ENCODE measurements at regions not wholly inside any gene's neighbourhood (a gene's known extent, or its start where the extent isn't known, plus 50 kb on each side); places are given as distances from the start of the nearest gene placed in this dataset.
"Not testable (repeated sequence)": the region's sequence is repeated elsewhere in the genome, so short reads cannot be mapped to it uniquely, and the experiment has no call there.

DNA sequence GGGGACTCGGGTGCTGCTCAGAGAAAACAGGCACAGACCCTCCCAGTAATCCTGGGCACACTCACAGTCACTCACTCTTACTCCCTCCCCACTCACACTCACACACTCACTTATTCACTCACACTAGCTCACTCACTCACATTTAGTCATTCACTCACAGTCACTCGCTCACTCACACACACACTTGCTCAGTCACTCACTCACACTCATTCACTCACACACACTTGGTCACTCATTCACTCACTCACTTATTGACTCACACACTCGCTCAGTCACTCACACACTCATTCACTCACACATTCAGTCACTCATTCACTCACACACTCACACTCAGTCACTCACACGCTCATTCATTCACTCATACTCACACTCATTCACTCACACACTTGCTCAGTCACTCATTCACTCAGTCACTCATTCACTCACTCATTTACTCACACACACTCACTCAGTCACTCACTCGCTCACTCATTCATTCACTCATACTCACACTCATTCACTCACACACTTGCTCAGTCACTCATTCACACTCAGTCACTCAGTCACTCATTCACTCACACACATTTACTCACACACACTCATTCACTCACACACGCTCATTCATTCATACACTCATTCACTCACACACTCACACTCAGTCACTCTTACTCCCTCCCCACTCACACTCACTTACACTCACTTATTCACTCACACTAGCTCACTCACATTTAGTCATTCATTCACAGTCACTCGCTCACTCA lies 164.2 kb upstream of the C1orf174 start:
- no peak for DNase-seq (ENCODE audit: low read depth in 2 of 2)

DNA sequence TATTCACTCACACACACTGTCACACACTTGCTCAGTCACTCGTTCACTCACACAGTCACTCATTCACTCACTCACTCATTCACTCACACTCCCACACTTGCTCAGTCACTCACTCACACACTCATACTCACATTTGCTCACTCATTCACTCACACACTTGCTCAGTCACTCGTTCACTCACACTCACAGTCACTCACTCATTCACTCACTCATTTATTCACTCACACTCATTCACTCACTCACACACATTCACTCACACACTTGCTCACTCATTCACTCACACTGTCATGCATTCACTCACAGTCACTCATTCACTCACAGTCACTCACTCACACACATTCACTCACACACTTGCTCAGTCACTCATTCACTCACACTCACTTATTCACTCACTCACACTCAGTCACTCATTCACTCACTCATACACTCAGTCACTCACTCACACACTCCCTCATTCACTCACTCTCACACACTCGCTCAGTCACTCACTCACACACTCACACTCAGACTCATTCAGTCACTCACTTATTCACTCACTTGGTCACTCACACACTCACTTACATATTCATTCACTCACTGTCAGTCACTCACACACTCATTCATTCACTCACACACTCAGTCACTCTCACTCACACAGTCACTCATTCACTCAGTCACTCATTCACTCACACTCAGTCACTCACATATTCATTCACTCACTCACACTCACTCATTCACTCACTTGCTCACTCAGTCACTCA lies 167.0 kb upstream of the C1orf174 start:
- DNase-seq (ENCODE audit: low read depth in 2 of 2), result no peak

DNA sequence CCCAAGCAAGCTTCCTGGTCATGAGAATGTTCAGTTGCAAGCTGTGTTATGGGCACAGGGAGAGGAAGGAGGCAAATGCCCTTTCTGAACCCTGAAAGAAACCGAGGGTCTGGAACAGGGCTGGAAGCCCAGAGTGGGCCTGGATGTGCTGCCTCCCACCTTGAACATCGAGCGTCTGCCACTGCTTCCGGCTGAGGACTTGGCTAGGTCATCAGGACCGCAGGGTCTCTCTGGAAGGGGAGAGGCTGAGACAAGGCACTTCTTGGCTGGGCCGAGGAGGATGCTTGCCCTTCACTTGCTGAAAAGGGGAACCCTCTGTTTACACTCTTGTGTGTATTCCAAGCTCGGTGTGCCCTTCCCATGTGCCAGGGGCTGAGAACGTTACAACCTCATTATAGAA lies 168.0 kb upstream of the C1orf174 start:
- DNase-seq (ENCODE audit: low read depth in 2 of 2), result no peak

DNA sequence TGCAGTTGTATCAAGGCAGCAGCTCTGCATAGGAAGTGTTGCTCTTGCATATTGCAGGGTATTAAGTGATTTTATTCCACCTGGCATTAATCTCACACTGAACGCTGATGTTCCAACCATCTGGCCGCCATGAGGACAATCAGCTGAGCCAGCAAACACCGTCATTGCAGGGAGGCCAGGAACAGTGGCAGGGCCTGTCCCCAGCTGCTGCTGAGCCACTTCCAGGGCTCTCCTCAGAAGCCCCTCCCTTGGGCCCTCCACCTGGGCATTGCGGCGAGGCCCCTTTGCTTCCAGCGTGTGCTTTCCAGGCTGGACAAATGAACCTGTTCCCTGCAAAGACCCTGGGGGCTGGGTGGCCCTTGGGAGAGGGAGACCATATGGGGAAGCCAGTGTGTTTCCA lies 171.6 kb upstream of the C1orf174 start:
- DNase-seq (ENCODE audit: low read depth in 2 of 2), result no peak

DNA sequence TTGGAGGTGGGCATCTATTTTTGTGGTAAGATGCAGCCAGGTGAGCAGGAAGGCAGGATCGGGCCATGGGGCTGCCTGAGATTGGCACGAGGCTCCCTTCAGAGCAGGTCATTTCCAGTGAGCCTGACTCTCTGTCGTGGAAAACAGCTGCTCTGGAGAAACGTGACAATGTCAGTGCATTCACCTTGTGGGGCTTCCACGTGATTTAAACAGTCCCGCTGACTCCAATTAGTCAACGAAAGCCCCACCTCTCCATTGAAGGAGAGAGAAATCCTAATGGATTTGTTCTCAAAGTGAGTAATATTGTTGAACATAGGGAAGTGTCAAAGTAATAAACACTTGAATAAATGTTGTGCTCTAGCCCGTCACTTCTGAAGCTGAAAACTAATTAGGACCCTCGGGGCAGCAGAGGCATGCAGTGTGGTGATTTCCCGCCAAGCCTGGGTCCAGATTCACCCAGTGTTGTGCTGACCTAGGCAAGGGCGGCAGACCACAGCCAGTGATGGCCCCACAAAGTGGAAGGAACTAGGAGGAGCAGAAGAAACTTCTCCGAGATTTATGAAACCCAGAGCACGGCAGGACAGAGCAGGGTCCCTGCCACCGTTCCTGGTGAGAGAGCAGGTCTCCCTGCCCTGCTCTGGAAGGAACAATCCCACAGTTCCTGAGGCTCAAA lies 172.5 kb upstream of the C1orf174 start:
- DNase-seq (ENCODE audit: low read depth in 2 of 2), result no peak

DNA sequence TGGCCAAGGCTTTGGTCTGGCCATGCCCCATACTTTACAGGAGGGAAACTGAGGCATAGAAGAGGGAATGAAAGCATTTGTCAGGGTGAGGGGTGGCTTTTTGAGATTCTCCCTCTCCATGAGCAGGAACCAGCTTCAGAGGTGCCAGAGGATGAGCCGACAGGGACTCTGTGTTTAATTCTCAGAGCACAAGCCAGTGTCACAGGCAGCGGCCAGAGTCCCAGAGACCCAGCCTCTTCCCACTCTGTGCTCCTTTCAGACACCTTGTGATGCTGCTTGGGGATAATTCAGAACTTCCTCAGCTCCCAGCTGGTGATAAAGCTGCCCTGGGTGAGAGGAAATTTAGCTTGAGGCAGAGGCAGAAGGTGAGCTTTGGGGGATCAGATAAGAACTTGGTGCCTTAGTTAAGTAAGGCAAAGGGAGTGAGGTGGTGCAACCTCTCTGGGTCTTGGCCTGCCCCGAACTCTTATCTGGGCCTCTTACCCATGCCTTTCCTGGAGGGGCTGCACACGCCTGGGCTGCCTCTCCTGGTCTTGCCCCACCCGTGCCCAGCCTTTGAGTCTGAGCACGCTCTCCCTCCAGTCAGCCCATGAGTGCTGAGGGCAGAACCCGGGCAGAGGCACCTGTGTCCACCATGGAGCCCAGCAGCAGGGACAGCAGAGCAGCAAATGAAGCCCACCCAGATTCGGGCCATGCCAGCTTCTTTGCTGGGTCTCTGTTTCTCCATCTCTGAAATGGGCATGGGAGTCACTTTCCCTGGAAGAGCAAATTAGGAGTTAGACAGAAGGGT lies 175.6 kb upstream of the C1orf174 start:
- DNase-seq (ENCODE audit: low read depth in 2 of 2), result no peak

DNA sequence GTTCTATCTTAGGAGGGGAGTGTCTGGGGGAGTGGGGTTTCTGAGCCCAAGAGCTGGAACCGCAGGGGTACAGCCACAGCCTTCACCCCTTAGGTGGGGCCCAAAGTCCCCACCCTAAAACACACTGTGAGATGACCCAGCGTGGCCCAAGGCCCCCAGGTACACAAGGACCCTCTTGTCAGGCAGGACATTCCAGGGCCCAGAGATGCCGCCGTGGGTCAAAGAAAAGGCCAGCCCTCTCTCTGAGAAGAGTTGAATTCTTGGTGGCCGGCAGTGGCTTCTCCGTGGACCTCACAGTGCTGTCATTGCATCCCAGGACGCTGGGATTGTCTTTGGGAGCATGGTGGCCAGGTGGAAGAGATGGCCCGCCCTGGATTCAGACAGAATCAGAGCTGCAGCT lies 176.3 kb upstream of the C1orf174 start:
- no peak for DNase-seq (ENCODE audit: low read depth in 2 of 2)

DNA sequence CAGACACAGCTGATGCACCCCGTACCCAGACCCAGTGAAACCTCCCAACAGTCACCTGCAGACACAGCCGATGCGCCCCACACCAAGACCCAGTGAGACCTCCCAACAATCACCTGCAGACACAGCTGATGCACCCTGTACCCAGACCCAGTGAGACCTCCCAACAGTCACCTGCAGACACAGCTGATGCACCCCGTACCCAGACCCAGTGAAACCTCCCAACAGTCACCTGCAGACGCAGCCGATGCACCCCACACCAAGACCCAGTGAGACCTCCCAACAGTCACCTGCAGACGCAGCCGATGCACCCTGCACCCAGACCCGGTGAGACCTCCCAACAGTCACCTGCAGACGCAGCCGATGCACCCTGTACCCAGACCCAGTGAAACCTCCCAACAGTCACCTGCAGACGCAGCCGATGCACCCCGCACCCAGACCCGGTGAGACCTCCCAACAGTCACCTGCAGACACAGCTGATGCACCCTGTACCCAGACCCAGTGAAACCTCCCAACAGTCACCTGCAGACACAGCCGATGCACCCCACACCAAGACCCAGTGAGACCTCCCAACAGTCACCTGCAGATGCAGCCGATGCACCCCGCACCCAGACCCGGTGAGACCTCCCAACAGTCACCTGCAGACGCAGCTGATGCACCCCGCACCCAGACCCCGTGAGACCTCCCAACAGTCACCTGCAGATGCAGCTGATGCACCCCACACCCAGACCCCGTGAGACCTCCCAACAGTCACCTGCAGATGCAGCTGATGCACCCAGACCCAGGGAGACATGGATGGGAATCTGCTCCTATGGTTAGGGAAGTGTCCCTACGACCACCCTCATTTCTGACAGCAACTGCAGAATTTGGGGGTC lies 178.3 kb upstream of the C1orf174 start:
- not testable (repeated sequence) for DNase-seq (ENCODE audit: low read depth in 2 of 2)

DNA sequence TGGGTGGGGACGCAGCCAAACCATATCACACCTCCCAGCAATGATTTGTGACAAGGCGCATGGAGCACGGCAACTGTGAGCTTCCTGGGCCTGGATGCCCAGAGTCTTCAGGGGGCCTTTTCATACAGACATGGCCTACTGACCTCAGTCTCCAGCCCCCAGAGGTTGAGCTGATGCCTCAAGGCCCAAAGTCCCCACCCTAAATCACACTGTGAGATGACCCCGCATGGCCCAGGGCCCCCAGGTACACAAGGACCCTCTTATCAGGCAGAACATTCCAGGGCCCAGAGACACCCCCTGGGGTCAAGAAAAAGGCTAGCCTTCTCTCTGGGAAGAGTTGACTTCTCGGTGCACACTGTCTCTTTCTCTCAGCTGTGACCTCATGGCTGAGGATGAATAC lies 179.7 kb upstream of the C1orf174 start:
- no peak for DNase-seq (ENCODE audit: low read depth in 2 of 2)

DNA sequence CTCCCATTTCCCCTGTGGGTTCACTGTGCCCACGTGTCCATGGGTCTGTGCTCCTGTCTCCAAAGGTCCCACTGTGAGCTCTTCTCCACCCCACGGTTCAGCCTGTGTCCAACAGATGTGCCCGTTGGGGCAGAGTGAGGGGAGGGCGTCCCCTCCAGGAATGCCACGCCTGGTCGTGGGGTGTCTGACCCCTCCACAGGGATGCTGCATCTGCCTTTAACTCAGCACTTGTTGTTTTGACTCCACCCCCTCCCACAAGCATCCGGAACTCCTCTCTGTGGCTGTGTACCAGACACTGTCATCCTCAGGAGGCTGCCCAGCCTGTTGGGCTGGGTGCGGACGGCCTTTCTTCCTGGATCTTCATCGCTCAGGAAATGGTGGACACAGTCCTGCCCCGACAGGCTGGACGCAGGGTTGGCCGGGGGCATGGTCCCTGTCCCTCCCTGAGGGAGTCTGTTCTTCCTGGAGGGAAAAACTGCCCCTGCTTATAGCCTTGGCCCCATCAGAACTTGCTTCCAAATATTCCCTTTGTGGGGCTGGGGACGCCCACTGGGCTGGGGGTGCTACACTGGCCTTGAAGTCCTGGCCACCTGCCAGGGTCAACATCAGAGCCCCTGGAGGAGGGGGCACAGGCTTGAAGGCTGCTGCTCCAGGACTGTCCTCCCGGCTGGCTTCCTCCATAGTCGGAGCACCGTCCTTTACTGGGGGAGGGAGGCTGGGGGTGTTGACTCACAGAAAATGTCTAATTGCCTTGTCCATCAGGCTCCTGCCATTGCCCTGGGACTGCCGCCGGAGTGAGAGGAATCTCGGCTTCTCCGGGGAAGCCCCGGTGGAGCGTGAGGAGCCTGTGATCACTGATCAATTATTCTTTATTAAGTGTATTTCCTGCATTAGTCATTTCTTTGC lies 182.0 kb upstream of the C1orf174 start:
- DNase-seq (ENCODE audit: low read depth in 2 of 2), result no peak

DNA sequence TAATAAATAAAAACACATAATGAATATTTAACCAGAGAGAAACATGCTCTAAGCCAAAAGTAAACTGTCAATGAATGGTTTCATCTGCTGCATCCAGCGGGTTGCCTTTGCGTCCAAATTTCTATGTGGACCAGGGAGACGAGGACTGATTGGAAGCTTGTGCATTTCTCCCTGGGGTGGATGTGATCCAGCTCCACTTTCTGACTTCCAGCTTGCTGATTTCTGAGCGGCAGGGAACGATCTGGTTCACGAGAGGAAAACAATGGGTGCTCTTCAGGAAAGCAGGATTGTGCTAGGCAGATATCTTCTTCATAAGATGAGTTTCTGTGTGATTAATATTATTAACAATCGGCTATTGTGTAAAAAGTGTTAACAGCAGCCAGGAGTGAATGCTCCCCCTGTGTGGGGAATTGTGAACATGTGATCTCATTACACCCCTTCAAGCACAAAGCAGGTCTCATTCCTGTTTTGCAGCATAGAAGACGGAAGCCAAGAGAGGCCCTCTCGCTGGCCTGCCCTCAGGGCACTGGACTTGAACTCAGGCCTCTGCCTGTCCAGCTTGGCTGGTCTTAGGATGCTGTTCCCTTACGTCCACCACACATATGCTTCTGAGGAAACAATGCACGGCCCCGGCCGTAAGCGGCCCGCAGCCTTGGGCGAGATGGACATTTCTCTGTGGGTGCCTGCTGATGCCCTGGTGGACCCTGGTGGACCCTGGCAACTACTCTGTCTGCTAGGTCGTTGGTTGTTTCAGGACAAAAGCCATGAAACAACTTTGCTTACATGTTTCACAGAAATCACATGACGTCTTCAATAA lies 183.4 kb upstream of the C1orf174 start:
- no peak for DNase-seq (ENCODE audit: low read depth in 2 of 2)

DNA sequence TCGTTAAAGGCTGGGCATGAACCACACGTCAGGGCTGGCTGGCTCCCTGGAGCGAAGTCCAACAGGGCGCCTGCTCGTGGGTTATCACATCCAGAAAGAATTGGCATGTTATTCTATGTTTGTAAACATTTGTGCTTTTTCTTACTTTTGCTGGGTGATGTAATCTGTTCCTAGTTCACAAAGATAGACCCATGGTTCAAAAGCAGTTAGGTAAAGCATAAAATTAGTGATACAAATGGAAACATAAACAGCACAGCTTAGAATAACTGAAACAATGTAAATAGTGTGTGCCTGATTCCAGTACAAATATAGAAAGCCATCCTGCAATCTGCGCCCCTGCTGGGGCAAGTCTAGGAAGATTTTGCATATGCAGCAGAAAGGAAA lies 184.0 kb upstream of the C1orf174 start:
- DNase-seq (ENCODE audit: low read depth in 2 of 2), result no peak

DNA sequence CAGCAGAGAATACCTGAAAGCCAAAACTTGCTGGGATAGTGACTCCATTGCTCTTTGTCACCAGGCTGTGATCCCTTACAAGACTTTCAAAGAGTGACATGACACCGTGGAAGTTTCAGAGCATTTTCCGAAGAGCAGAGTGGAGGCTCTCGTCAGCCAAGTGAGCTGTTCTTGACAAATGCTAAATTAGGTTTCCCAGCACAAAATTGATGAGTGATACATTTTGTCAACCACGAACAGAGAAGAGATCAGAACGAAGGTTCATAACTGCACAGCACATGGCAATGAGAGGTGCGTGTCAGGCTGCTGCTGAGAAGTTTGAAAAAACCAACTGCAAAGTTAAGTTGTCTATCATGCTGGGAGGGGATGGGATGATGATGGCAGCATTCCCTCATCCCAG lies 184.4 kb upstream of the C1orf174 start:
- no peak for DNase-seq (ENCODE audit: low read depth in 2 of 2)

DNA sequence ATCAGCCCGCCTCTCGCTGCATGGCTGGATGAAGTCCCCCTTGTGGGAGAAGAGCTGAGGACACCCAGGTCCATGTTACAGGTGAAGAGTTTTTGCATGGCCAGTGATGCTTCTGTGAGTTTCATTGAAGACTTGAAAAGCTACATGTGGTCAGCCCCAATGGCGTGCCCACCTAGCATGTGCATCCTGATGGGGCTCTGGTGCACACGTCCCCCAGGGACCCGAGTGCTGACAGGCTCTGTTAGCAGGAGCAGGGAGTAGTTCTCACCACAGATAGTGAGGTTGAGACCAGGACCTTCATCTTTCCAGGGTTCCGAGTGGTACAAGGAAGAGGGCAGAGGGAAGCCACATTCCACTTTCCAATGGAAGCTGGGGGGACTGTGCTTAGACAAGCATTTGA lies 184.8 kb upstream of the C1orf174 start:
- DNase-seq (ENCODE audit: low read depth in 2 of 2), result no peak

DNA sequence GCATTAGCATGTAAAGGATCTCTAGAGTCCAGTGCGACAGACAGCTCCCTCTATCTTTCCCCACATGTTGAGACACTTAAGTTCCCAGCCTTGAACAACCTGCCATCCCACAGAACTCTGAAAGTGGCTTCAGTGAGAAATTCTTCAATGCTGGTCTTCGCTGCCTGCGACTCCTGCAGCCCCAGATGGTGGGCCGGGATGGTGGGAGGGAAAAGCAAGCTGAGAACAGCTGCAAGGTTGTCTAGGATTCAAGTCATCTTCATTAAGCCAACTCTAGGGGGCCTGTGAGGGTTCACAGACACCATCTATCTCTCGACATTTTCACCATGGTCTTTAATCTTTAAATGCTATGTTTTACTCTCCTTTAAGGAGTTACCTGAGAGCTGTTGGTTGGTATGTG lies 185.5 kb upstream of the C1orf174 start:
- DNase-seq (ENCODE audit: low read depth in 2 of 2), result no peak

DNA sequence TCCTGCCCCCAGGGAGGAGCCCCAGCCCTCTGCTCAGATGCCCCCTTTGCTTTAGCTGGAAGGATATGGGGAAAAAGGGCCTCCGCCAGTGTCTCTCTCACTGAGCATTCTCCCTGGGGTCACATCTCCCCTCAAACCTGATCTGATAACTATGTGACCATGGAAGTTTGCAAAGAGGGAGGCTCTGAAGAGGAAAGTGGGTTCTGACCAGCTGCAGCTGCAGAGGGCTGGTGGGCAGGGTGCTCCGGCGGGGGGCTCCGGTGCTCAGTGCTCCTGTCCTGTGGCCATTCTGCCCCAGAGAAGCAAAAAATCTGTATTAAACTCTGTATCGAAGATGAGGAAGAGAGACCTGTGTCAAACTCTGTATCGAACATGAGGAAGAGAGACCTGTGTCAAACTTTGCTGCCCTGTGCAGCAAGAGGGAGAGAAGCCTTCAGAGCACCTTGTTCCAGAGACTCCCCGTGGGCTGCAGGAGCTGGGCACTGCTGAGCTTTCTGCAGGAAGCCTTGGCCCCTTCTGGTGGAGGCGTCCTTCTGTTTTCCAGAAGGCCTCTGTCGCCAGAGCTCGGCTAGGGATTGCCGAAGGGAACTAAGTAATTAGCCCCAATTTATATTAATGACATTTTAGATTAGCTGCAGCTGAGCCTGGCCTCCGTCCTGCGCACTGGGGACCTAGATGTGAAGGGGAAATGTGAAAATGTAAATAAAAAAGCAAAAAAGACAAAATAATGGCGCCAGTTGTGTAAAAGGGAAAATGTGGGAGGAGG lies 186.2 kb upstream of the C1orf174 start:
- no peak for DNase-seq (ENCODE audit: low read depth in 2 of 2)

DNA sequence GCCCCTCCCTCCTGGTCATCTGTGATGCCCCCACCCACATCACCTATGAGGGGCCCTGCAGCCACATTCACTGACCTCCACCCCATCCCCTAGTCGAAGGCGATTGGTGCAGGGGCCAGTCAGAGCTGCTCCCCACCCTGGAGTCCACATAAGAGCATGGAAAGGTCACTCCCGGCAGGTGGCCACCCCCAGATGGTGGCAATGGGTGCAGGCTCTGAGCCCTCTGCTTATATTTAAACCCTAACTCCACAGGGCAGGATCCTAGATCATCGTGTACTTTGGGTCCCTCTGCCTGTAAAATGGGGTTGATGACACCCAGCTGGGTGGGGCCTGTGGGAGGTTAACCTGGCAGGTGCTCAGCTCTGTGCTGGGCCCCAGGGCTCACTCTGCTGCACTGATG lies 186.8 kb upstream of the C1orf174 start:
- no peak for DNase-seq (ENCODE audit: low read depth in 2 of 2)
